GM20000 (cell line): ENCODE measurements at regions not wholly inside any gene's neighbourhood (a gene's known extent, or its start where the extent isn't known, plus 50 kb on each side); places are given as distances from the start of the nearest gene placed in this dataset.

Experiments used
- DNase-seq: peaks from one replicate; pipeline ENCODE4 v3.0.0; 2012; ENCODE audit warnings: low spot score
- CTCF ChIP-seq: IDR thresholded peaks from 2 replicates; pipeline ENCODE4 v1.5.1; 2012; ENCODE audit warnings: mild to moderate bottlenecking, control low read depth; ENCODE audit errors: extremely low read depth, missing control alignments

GRCh38 chr4:59598330-59598618, 1601.9 kb upstream of the ADGRL3 start:
- DNase-seq = no peak
- TF ChIP-seq CTCF = no peak

GRCh38 chr4:59608466-59608865, 1591.7 kb upstream of the ADGRL3 start:
- no peak for DNase-seq

GRCh38 chr4:59612235-59612634, 1587.9 kb upstream of the ADGRL3 start:
- no peak for DNase-seq
- no peak for TF ChIP-seq CTCF

More at GRCh38 chr4:59608466-59608865, 1591.7 kb upstream of the ADGRL3 start:
- no peak for TF ChIP-seq CTCF

- DNase-seq = no peak
- TF ChIP-seq CTCF = no peak
Measured at GRCh38 chr4:59615316-59615715, 1584.8 kb upstream of the ADGRL3 start.

- no peak for TF ChIP-seq CTCF
- no peak for DNase-seq
Measured at GRCh38 chr4:59629348-59629747, 1570.8 kb upstream of the ADGRL3 start.

- no peak for DNase-seq
- TF ChIP-seq CTCF = no peak
Measured at GRCh38 chr4:59630235-59630634, 1569.9 kb upstream of the ADGRL3 start.

- no peak for DNase-seq
- no peak for TF ChIP-seq CTCF
Measured at GRCh38 chr4:59630922-59631321, 1569.2 kb upstream of the ADGRL3 start.
